HepG2 (cell line): ENCODE measurements at regions not wholly inside any gene's neighbourhood (a gene's known extent, or its start where the extent isn't known, plus 50 kb on each side); places are given as distances from the start of the nearest gene placed in this dataset.

Source experiments
- FOXP1 ChIP-seq, 2 experiments: fragments of 450-650 bp in 1 of 2; IDR thresholded peaks; 2 replicates each; pipeline ENCODE4 v1.6.1; 2017 to 2018; ENCODE audit warnings: antibody characterized with exemption in 1 of 2
- HMG20B ChIP-seq: conservative IDR thresholded peaks from 2 replicates; pipeline ENCODE4 v1.6.1; 2016; ENCODE audit warnings: missing genetic modification reagents, missing compliant biosample characterization
- KLF16 ChIP-seq, 2 experiments: sonication (generic) in 1 of 2; formaldehyde crosslinking in 1 of 2; IDR thresholded peaks; 2 replicates each; pipeline versions ENCODE4 v1.6.1 to v1.8.0; 2016 to 2023; ENCODE audit warnings: missing genetic modification reagents in 2 of 2, missing compliant biosample characterization in 1 of 2
- NFIC ChIP-seq: IDR thresholded peaks from 2 replicates; pipeline ENCODE4 v1.6.1; 2012; ENCODE audit warnings: mild to moderate bottlenecking, low read length, inconsistent platforms
- NR2F6 ChIP-seq, 2 experiments: IDR thresholded peaks; 2 replicates each; pipeline ENCODE4 v1.6.1; 2016; ENCODE audit warnings: antibody characterized with exemption in 1 of 2, mild to moderate bottlenecking in 1 of 2
- ONECUT2 ChIP-seq: sonication (generic); formaldehyde crosslinking; IDR thresholded peaks from 2 replicates; pipeline ENCODE4 v1.4.0; 2020; ENCODE audit warnings: missing genetic modification reagents
- TCF7 ChIP-seq: sonication (generic); IDR thresholded peaks from 2 replicates; pipeline ENCODE4 v1.6.1; 2016; ENCODE audit warnings: antibody characterized with exemption, low read depth
- ZBTB7B ChIP-seq: sonication (generic); formaldehyde crosslinking; IDR thresholded peaks from 2 replicates; pipeline ENCODE4 v1.4.0; 2020; ENCODE audit warnings: missing genetic modification reagents
- TF ChIP-seq, protein P1 (sequence below), 2 experiments: sonication (generic) in 1 of 2; formaldehyde crosslinking in 1 of 2; IDR thresholded peaks; 2 replicates each; pipeline versions ENCODE4 v1.4.0 to v1.6.1; 2016 to 2020; ENCODE audit warnings: borderline replicate concordance in 1 of 2, low read depth in 1 of 2, mild to moderate bottlenecking in 1 of 2, missing genetic modification reagents in 1 of 2
- TF ChIP-seq, protein P2 (sequence below): sonication (generic); formaldehyde crosslinking; IDR thresholded peaks from 2 replicates; pipeline ENCODE4 v1.4.0; 2020; ENCODE audit warnings: missing genetic modification reagents
- TF ChIP-seq, protein P3 (sequence below): sonication (generic); formaldehyde crosslinking; IDR thresholded peaks from 2 replicates; pipeline ENCODE4 v1.4.0; 2020; ENCODE audit warnings: missing genetic modification reagents, borderline replicate concordance
- TF ChIP-seq, protein P4 (sequence below): IDR thresholded peaks from 2 replicates; pipeline ENCODE4 v1.6.1; 2016; ENCODE audit warnings: low read depth, missing genetic modification reagents, missing compliant biosample characterization
- TF ChIP-seq, protein P5 (sequence below): sonication (generic); formaldehyde crosslinking; IDR thresholded peaks from 2 replicates; pipeline ENCODE4 v1.4.0; 2020; ENCODE audit warnings: missing genetic modification reagents

DNA sequence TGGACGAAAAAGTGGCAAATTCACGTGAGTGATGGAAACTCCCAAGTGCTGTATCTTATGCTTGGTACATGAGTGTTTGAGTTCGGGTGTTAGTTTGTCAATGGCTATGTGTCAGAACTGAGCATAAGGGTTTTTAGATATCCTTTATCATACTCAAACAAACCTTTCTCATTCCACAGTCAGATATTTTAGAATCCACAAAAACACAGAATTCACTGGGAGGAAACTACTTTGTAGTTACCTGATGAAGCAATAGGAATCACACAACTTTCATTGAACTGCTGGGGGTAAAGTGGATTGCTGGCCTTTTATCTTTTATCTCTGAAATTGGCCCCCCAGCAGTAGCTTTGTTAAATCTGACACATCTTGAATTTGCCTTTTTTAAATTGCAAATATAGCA is 64.0 kb downstream of the DKK1 start (continued):
- 0 out of 2 replicates have a peak, but pooled peaks have one; percentile 32 for TF ChIP-seq ZBTB7B (CRISPR knock-in tag)
- TF ChIP-seq, protein P1, sequence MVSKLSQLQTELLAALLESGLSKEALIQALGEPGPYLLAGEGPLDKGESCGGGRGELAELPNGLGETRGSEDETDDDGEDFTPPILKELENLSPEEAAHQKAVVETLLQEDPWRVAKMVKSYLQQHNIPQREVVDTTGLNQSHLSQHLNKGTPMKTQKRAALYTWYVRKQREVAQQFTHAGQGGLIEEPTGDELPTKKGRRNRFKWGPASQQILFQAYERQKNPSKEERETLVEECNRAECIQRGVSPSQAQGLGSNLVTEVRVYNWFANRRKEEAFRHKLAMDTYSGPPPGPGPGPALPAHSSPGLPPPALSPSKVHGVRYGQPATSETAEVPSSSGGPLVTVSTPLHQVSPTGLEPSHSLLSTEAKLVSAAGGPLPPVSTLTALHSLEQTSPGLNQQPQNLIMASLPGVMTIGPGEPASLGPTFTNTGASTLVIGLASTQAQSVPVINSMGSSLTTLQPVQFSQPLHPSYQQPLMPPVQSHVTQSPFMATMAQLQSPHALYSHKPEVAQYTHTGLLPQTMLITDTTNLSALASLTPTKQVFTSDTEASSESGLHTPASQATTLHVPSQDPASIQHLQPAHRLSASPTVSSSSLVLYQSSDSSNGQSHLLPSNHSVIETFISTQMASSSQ (IDR thresholded peaks at IDR 0.05; ENCODE audit: low read depth): 0 out of 2 replicates have a peak, but pooled peaks have one; percentile 17
- TF ChIP-seq, protein P1 (CRISPR knock-in tag; IDR thresholded peaks at IDR 0.05; ENCODE audit: borderline replicate concordance): peak; percentile 41; the same call in 1 of the 2 replicates
- TF ChIP-seq, protein P2, sequence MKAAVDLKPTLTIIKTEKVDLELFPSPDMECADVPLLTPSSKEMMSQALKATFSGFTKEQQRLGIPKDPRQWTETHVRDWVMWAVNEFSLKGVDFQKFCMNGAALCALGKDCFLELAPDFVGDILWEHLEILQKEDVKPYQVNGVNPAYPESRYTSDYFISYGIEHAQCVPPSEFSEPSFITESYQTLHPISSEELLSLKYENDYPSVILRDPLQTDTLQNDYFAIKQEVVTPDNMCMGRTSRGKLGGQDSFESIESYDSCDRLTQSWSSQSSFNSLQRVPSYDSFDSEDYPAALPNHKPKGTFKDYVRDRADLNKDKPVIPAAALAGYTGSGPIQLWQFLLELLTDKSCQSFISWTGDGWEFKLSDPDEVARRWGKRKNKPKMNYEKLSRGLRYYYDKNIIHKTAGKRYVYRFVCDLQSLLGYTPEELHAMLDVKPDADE (CRISPR knock-in tag): no peak
- TF ChIP-seq FOXP1 (IDR thresholded peaks at IDR 0.05): no peak
- peak; percentile 37; the same call in 1 of the 2 replicates for TF ChIP-seq FOXP1 (CRISPR knock-in tag; IDR thresholded peaks at IDR 0.05)
- TF ChIP-seq, protein P3, sequence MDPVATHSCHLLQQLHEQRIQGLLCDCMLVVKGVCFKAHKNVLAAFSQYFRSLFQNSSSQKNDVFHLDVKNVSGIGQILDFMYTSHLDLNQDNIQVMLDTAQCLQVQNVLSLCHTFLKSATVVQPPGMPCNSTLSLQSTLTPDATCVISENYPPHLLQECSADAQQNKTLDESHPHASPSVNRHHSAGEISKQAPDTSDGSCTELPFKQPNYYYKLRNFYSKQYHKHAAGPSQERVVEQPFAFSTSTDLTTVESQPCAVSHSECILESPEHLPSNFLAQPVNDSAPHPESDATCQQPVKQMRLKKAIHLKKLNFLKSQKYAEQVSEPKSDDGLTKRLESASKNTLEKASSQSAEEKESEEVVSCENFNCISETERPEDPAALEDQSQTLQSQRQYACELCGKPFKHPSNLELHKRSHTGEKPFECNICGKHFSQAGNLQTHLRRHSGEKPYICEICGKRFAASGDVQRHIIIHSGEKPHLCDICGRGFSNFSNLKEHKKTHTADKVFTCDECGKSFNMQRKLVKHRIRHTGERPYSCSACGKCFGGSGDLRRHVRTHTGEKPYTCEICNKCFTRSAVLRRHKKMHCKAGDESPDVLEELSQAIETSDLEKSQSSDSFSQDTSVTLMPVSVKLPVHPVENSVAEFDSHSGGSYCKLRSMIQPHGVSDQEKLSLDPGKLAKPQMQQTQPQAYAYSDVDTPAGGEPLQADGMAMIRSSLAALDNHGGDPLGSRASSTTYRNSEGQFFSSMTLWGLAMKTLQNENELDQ (CRISPR knock-in tag): no peak
- TF ChIP-seq ONECUT2 (CRISPR knock-in tag): peak; percentile 20; the same call in 1 of the 2 replicates
- peak; percentile 65; the same call in 1 of the 2 replicates for TF ChIP-seq HMG20B (CRISPR knock-in tag)
- TF ChIP-seq, protein P4, sequence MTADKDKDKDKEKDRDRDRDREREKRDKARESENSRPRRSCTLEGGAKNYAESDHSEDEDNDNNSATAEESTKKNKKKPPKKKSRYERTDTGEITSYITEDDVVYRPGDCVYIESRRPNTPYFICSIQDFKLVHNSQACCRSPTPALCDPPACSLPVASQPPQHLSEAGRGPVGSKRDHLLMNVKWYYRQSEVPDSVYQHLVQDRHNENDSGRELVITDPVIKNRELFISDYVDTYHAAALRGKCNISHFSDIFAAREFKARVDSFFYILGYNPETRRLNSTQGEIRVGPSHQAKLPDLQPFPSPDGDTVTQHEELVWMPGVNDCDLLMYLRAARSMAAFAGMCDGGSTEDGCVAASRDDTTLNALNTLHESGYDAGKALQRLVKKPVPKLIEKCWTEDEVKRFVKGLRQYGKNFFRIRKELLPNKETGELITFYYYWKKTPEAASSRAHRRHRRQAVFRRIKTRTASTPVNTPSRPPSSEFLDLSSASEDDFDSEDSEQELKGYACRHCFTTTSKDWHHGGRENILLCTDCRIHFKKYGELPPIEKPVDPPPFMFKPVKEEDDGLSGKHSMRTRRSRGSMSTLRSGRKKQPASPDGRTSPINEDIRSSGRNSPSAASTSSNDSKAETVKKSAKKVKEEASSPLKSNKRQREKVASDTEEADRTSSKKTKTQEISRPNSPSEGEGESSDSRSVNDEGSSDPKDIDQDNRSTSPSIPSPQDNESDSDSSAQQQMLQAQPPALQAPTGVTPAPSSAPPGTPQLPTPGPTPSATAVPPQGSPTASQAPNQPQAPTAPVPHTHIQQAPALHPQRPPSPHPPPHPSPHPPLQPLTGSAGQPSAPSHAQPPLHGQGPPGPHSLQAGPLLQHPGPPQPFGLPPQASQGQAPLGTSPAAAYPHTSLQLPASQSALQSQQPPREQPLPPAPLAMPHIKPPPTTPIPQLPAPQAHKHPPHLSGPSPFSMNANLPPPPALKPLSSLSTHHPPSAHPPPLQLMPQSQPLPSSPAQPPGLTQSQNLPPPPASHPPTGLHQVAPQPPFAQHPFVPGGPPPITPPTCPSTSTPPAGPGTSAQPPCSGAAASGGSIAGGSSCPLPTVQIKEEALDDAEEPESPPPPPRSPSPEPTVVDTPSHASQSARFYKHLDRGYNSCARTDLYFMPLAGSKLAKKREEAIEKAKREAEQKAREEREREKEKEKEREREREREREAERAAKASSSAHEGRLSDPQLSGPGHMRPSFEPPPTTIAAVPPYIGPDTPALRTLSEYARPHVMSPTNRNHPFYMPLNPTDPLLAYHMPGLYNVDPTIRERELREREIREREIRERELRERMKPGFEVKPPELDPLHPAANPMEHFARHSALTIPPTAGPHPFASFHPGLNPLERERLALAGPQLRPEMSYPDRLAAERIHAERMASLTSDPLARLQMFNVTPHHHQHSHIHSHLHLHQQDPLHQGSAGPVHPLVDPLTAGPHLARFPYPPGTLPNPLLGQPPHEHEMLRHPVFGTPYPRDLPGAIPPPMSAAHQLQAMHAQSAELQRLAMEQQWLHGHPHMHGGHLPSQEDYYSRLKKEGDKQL (CRISPR knock-in tag): peak; percentile 36; the same call in 1 of the 2 replicates
- TF ChIP-seq TCF7: peak; percentile 97
- TF ChIP-seq KLF16 (CRISPR knock-in tag; IDR thresholded peaks at IDR 0.05): no peak
- peak; percentile 62; the same call in 1 of the 2 replicates for TF ChIP-seq NFIC
- TF ChIP-seq, protein P5, sequence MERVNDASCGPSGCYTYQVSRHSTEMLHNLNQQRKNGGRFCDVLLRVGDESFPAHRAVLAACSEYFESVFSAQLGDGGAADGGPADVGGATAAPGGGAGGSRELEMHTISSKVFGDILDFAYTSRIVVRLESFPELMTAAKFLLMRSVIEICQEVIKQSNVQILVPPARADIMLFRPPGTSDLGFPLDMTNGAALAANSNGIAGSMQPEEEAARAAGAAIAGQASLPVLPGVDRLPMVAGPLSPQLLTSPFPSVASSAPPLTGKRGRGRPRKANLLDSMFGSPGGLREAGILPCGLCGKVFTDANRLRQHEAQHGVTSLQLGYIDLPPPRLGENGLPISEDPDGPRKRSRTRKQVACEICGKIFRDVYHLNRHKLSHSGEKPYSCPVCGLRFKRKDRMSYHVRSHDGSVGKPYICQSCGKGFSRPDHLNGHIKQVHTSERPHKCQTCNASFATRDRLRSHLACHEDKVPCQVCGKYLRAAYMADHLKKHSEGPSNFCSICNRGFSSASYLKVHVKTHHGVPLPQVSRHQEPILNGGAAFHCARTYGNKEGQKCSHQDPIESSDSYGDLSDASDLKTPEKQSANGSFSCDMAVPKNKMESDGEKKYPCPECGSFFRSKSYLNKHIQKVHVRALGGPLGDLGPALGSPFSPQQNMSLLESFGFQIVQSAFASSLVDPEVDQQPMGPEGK (CRISPR knock-in tag): peak; percentile 99
- peak; percentile 43; the same call in 1 of the 2 replicates for TF ChIP-seq NR2F6 (IDR thresholded peaks at IDR 0.05)
- TF ChIP-seq NR2F6 (CRISPR knock-in tag; IDR thresholded peaks at IDR 0.05): peak; percentile 54; the same call in 1 of the 2 replicates
